GM06990 (cell line): ENCODE measurements at regions not wholly inside any gene's neighbourhood (a gene's known extent, or its start where the extent isn't known, plus 50 kb on each side); places are given as distances from the start of the nearest gene placed in this dataset.
"Not testable (repeated sequence)": the region's sequence is repeated elsewhere in the genome, so short reads cannot be mapped to it uniquely, and the experiment has no call there.

Experiments used
- DNase-seq: peaks from one replicate; pipeline ENCODE4 v3.0.0-alpha.2; 2011; ENCODE audit not compliant: insufficient read length; ENCODE audit errors: extremely low read depth
- H3K27me3 ChIP-seq: replicated peaks from 2 replicates; pipeline ENCODE4 v1.6.0; 2011; ENCODE audit warnings: low read length; ENCODE audit not compliant: control insufficient read depth, insufficient read depth
- H3K36me3 ChIP-seq: 2 replicates; pipeline ENCODE4 v1.5.1; 2011; ENCODE audit warnings: low read length; ENCODE audit not compliant: control insufficient read depth, insufficient read depth
- H3K4me3 ChIP-seq: replicated peaks from 2 replicates; pipeline ENCODE4 v1.5.1; 2011; ENCODE audit warnings: low read depth, mild to moderate bottlenecking, control low read depth, low read length
- TF ChIP-seq, protein P1 (sequence below): IDR thresholded peaks from 2 replicates; pipeline ENCODE4 v1.5.1; 2011; ENCODE audit warnings: low read length, control low read depth, mild to moderate bottlenecking, inconsistent platforms; ENCODE audit not compliant: insufficient read depth, poor library complexity, severe bottlenecking

DNA sequence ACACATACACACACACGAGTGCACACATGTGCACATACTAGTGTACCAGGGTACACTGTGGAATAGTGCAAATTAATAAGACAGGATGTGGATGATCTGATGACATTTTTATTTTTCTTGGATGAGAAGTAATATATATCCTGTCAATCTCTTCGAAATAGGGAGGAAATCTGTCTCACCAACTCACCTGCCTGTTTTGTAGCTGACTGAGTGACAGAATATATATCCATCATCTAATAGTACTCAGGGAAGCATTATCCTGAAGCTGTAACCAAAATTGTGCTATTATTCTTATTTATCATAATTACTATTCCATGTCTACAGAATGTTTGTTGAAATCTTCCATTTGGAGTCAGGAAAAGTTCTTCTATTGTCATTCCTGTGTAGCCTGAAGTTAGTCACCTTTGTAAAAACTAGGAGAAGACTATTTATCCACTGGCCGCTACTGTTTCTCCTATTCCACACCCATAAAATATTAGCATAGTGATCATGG, 888.0 kb downstream of the TRAM1L1 start:
- TF ChIP-seq, protein P1, sequence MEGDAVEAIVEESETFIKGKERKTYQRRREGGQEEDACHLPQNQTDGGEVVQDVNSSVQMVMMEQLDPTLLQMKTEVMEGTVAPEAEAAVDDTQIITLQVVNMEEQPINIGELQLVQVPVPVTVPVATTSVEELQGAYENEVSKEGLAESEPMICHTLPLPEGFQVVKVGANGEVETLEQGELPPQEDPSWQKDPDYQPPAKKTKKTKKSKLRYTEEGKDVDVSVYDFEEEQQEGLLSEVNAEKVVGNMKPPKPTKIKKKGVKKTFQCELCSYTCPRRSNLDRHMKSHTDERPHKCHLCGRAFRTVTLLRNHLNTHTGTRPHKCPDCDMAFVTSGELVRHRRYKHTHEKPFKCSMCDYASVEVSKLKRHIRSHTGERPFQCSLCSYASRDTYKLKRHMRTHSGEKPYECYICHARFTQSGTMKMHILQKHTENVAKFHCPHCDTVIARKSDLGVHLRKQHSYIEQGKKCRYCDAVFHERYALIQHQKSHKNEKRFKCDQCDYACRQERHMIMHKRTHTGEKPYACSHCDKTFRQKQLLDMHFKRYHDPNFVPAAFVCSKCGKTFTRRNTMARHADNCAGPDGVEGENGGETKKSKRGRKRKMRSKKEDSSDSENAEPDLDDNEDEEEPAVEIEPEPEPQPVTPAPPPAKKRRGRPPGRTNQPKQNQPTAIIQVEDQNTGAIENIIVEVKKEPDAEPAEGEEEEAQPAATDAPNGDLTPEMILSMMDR = no peak
- Histone ChIP-seq H3K27me3 (no peaks in the 10 kb centered on the region), H3K36me3 (no peaks in the 10 kb centered on the region), H3K4me3 (no peak overlapping the region)
- no peak for DNase-seq

DNA sequence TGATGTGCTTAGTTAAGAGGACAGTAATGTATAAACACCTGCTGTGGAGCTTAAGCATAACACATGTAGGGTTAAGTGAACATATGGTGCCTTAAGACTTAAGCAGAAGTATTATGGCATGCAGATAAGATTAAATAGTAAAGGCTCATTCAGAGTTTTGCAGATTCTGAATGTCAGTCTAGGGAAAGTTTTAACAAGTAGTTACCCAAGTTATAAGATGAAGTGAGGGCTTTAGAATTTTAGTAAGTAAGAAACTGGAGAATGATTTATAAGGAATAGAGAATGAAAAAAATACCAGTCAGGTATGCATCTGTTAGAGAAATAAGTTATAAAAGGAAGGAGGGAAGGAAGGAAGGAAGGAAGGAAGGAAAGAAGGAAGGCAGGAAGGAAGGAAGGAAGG, 902.1 kb downstream of the TRAM1L1 start:
- Histone ChIP-seq H3K4me3 (no peak overlapping the region), H3K36me3 (no peaks in the 10 kb centered on the region), H3K27me3 (no peaks in the 10 kb centered on the region)
- TF ChIP-seq, protein P1 = no peak
- no peak for DNase-seq

DNA sequence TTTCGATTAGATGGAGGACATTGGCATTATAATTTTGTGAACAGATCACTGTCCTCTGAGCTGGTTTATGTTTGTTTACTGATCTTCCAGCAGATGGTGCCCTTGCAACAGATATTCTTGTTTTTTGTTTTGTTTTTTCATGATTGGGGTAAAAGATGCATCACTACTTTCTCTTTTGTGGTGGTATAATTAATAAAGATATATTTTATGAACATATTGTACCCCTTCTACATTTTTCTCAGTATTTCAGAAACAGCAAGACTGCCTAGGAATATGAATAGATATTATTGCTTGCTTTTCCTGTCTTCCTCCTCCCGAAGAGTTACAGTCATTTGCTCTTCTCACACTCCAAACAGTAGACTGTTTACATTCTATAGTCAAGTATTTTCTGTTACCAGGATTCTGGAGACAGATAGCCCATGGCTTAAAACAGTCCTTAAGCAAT, 905.2 kb downstream of the TRAM1L1 start:
- no peak overlapping the region for H3K4me3 ChIP-seq
- TF ChIP-seq, protein P1 = peak; percentile 48
- no peak for DNase-seq
- no peaks in the 10 kb centered on the region for H3K27me3 ChIP-seq
- no peaks in the 10 kb centered on the region for H3K36me3 ChIP-seq

DNA sequence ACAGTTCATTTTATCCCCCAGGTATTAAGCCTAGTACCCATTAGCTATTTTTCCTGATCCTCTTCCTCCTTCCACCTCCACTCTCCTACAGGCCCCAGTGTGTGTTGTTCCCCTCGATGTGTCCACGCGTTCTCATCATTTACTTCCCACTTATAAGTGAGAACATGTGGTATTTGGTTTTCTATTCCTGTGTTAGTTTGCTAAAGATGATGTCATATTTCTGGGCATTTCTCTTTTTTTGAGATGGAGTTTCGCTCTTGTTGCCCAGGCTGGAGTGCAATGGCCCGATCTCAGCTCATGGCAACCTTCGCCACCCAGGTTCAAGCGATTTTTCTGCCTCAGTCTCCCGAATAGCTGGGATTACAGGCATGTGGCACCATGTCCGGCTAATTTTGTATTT, 934.0 kb downstream of the TRAM1L1 start:
- DNase-seq, H3K27me3 ChIP-seq, H3K4me3 ChIP-seq, H3K36me3 ChIP-seq: not testable (repeated sequence)

DNA sequence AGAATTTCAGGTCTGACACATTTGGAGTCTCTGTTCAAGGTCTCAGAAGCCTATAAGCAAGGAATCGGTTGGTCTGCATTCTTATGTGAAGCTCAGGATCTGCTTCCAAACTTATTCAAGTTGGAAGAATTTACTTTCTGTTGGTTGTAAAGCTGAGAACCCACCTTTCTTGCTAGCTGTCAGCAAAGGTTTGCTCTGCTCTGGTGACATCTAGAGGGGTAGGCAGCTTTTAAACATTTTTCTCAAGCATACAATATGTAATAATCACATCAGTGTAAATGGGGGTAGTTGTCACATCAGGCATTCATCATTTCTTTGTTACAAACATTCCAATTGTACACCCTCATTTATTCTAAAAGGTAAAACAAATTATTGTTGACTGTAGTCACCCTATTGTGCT, 935.2 kb downstream of the TRAM1L1 start:
- no peak overlapping the region for H3K4me3 ChIP-seq

DNA sequence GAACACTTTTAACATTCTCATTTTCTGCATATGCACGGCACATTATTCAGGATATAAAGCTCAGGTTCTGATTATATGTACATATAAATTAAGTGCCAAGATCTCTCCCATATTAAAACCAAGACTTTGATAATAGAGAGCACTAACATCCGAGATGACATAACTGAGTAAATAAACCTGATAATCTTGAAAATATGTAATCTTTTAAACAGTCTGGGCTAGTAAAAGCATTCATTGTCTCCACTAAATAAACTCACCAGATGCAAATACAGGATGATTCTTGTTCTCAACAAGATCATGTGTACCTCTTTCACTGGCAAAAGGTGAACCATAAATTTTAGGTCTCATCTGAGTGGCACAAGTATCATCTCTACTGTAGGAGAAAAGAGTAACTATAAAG, 942.2 kb downstream of the TRAM1L1 start:
- H3K27me3 ChIP-seq = no peaks in the 10 kb centered on the region
- no peak overlapping the region for H3K4me3 ChIP-seq
- TF ChIP-seq, protein P1 = no peak
- no peaks in the 10 kb centered on the region for H3K36me3 ChIP-seq
- DNase-seq = no peak

More for the DNA sequence above, 935.2 kb downstream of the TRAM1L1 start:
- DNase-seq = no peak
- Histone ChIP-seq H3K36me3 (no peaks in the 10 kb centered on the region), H3K27me3 (no peaks in the 10 kb centered on the region)
- TF ChIP-seq, protein P1 = no peak
